GM21737 (cell line): ENCODE measurements at regions not wholly inside any gene's neighbourhood (a gene's known extent, or its start where the extent isn't known, plus 50 kb on each side); places are given as distances from the start of the nearest gene placed in this dataset.
A peak's percentile ranks its signal among the peaks of the same experiment; 100 is the strongest.

Experiments
- ATAC-seq: cut with Tn5 transposase; IDR thresholded peaks from one replicate; pipeline ENCODE4 v1.9.1; 2021; ENCODE audit warnings: mild to moderate bottlenecking, moderate library complexity; ENCODE audit not compliant: unreplicated experiment

DNA sequence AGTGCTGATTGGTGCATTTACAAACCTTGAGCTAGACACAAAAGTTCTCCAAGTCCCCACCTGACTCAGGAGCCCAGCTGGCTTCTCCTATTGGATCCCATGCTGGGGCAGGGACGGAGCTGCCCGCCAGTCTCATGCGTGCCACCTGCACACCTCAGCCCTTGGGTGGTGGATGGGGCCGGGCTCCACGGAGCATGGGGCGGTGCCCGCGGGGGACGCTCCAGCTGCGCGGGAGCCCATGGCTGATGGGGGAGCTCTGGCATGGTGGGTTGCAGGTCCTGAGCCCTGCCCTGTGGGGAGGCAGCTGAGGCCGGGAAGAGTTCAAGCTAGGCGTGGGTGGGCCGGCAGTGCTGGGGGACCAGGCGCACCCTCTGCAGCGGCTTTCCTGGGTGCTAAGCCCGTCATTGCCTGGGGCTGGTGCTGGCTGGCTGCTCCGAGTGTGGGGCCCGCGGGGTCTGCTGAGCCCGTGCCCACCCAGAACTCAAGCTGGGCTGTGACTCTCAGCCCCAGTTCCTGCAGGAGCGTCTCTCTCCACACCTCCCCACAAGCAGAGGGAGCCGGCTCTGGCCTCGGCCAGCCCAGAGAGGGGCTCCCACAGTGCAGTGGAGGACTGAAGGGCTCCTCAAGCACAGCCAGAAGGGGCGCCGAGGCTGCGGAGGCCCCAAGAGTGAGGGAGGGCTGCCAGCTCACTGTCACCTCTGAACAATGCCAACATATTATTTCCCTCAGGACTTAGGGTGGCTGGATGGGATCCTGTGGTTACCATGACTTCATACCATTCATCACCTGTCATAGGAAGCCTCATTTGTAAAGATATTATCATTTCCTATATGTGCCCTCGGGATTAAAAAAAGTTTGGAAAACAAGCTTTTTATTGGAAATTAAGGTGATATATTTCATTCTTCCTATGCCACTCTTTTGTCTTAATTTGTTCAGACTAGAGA is 688.7 kb downstream of the ETS1 start:
- no peak for ATAC-seq

DNA sequence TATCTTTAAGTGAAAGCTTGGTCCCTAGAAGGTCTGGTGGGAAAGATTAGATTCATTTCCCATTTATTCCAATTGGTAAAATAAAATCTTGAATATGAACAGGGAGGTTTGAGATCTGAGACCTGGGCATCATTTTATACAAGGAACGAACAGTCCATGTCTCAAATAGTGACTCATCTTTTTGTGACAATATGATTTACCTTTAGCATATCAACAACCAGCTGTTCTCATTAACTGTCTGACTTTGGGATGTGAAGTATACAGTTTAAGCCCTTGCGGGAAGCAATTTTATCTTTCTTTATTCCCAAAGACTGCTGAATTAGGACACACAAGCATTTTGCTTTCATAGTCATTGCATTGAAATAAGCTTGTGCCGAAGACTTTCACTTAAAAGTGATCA is 691.6 kb downstream of the ETS1 start:
- ATAC-seq, result no peak

DNA sequence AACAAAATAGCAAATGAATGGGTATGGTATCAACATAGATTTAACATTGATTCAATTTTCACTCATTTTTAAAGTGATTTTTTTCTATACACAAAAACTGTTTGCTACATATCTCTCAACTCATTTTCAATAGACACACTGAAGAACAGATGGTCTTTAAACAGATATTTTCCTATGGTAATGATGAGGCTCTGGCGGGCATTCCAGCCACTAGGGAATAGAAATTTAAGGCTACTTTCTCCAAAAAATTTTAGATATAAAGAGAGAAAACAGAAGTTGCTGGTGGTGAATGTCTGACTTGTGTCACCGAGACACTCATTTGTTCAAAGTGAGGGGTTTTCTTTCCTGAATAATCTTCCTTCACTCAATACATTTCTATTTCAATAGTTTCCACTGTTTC is 693.0 kb downstream of the ETS1 start:
- ATAC-seq, result no peak

DNA sequence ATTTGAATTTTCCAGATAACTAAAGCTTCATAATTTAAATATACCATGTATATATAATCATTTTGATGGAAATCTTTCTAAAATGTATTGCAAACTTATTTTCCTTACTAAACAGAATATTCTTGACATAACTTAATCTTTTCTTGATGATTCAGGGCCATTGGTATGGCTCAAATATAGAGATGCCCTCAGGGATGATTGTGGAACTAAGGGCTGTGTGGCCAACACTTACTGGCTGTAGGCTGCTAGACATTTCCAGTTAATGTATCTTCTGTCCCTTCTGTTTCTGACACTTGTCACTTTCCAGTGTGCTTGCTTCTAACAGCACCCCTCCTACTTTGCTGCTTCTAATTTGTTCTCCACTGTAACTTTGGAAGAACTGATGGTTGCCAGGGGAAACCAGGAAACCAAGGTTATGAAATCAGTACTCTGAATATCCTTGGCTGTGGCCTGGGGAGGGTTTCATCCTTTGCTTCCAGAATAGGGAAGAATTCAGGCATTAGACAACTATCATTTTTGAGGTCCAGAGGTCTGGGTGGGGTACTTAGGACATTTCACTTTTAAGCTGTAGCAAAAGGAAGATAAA is 697.2 kb downstream of the ETS1 start:
- no peak for ATAC-seq

DNA sequence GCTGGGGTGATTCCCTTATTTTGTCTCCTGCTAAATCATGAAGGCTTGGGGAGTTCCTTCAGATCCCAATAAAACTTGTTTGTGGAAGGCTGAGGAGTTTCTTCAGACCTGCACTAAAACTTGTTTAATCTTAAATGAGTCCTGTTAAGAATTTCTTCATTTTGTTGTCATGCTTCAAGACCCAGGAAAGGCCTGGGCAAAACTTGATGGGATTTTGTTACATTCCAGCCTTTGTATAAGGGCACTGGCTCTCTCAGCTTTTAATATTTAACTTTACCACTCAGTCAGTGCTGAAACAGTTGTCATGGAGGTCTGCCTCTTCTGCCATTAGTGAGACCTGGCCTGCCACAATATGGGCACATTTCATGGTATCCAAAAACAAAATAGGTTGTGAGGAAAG is 699.0 kb downstream of the ETS1 start:
- ATAC-seq, result no peak

DNA sequence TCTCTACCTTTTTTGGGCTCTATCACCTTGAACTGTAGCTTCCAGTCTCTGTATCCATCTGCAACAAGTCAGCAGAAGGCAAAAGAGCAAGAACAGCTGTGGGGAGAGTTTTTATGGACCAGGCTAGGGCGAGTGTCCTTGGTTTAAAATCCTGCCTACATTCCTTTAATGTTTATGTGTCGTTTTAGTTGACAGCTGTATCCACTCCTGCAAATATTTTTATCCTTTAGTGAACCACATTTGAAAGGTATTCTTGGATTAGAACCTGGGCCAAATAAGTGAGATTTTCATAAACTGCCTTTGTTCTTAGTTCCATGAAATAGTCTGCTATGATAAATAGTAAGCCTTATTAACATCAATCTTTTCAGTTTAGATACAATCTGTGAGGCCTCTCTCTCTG is 712.2 kb downstream of the ETS1 start:
- ATAC-seq, result no peak

DNA sequence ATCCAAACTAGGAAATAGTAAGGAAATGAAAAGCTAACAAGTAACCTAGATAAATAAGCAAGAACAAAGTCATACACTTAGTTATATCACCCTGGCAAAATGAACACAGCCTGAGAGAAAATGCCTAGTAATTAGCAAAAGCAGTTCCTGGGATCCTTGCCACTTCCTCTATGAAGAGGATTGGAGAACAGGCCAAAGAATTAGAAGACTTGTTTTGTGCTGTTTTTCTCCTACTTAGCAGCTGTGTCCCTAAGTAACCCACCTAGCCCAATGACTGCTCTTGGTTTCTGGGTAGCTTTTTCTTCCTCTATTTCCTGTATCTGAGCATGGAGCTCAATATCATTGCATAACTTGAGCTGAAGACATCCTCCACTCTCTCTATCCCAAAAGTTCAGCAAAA is 713.9 kb downstream of the ETS1 start:
- ATAC-seq, result no peak

DNA sequence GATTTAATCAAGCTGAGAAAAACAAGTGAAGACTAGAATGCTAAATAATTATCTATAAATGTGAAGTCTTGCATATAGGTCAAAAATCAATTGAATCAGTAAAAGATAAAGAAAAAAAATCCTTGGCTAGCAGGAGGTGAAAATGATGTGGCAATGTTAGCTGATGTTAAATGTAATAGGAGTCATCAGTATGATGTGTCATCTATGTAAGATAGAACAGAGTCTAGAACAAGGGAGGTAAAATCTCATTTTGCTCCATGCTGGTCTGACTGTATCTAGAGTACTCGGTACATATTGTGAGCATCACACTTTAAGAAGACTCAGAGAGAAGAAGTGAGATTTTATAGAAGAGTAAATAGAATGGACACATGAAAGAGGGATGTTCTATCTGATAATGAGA is 721.2 kb downstream of the ETS1 start:
- ATAC-seq, result no peak

DNA sequence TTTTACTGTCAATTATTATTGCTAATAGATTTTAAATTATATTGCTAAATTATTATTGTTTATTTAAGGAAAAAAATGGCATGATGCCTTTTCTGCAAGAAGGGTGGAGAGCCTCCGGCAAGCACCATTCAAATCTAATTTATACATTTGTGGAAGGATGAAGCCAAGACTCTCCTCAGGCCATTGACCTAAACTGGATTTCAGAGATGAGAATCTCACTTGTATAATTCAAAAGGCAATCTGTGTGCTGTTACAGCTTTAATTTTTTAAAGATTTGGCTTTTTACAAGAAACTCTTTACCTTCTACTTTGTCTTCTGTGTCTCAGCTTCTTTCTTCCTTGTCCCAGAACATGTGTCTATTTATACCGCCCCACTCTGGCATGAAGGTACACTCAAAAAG is 722.5 kb downstream of the ETS1 start:
- no peak for ATAC-seq

DNA sequence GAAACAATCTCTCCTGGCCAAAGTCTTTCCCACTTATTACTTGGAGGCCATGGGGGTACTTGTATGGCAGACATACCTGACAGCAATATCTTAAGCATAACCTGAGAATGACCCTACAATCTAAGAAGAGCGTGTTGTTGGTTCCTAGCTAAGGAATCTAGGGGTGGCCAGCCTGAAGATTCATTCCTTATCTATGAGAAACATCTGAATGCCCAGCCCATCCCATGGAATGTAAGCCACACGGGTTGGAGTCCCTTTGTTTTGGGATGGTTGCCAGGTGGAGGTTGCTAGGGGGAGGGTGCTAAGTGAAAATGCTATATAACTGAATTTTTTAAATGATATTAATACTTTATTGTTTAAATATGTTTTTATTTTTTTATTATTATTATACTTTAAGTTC is 725.0 kb downstream of the ETS1 start:
- ATAC-seq, result no peak

DNA sequence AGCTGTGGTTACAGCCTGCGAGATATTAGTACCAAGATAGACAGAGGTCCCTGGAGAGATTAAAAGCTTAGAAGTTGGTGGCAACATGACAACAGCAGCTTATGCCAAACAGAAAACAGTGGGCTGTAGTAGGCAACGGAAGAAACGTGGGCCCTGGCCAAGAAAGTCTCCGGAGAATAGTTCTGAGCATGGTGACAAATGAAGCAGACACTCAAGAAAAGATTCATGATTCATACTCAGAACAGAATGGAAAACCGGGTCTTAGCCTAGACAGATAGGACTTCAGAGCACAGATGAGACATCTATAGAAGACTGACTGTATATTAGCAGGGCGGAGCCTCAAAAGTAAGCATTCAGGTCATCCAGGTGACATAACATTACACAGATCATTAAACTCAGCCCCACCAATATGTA is 727.4 kb downstream of the ETS1 start:
- ATAC-seq, result no peak

DNA sequence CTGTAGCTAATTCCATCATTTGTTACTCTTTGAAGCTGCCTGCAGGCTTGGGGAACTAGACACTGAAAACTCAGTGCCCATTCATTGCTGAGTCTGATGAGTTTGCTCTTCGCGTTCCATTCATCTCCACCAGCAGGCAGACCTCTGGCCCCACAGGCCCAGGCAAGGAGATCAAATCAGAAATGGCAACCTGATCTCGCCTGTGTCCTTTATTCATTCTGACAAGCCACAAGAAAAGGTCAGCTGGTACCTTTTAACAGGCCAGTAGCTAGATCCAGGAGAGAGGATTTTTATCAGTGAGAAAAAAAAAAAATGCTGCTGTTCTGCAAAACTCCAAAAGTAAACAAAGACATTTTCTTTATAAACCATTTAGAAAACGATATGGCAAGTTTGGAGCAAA is 742.5 kb downstream of the ETS1 start:
- ATAC-seq, result no peak

DNA sequence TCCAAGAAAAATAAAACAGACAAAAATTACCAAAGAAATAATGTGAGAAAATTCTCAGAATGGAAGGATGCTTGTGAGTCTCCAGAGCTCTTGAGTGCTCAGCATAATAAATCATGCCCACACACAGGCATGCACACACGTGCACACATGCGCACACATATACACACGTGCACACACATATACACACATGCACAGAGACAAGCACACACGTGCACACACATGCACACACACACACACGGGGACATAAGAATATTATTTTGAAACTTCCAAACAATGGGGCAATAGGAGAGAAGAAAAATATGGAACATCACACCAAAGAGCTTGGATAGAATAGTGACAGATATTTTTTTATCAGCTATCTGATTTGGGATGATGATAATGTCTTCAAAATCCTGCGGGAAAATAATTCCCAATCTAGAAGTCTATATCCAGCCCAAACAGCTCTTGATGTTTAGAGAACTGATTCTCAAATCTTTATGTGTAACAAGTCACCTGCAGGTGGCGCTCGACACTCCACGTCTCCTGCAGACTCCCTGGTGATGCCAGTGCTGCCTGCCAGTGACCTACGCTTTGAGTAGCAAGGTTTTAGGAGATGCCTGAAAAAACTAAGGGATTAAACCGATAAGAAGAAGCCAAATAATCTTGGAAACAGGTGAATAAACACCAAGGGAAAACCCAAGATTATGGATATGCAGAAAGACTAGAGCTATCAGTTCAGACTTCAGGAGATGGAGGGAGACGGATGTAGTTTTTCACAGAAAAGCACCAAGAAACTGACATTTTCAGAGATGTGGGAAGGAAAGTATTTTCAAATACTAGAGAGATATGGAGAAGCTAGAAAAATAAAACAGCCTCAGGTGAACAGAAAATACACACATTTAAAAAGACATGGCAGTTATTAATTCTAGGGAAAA is 743.6 kb downstream of the ETS1 start:
- peak; percentile 77 for ATAC-seq

DNA sequence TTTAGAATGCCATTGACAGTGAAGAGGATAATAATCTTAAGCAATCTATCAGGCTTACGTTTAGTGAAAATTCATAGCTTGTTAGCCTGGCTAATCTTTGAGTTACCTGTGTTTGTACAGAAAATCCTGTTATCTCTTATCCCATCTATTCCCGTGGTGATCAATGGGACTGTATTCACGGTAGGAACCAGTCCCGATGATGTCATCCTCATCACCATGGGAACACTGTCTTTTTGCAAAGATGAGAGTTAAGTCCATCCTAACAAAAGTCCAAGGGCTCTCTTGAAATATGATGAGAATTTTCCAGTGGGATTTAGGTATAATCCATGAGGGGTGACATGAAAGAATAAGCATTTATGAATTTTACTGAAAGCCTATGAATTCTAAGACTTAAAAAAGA is 762.2 kb downstream of the ETS1 start:
- no peak for ATAC-seq

DNA sequence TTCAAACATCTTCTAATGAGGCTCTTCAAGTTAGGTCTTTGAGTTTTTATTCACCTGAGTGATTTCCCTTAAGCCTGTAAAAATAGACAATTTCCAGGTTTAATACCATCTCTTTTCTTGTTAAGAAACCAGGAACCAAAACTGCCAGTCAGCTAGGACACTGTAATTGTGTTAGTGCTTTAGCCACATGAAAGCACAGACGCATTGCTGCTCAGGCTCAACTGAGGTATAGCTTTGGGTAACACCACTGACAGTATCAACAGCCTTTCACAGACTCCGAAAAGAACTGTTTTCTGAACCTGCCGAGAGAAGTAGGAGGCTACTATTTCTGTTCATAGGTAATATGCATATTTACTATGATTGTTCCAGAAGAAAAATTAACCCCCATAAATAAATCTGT is 768.7 kb downstream of the ETS1 start:
- no peak for ATAC-seq

DNA sequence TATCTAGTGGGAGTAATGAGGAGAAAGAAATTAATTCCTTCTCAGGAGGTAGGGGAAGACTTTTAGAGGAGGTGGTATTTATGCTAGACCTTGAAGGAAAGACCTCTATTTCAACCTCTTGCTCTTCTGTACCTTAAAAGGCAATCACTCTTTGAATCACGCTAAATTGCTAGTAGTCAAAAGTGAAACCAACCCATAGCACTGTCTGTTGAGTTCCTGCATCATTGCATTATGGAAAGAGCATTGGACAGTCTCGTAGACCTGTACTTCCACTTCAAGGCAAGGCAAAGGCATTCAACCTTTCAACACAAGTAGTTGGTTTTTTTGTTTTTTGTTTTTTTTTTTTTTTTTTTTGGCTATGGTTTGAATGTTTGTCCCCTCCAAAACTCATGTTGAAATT is 770.4 kb downstream of the ETS1 start:
- ATAC-seq, result no peak

DNA sequence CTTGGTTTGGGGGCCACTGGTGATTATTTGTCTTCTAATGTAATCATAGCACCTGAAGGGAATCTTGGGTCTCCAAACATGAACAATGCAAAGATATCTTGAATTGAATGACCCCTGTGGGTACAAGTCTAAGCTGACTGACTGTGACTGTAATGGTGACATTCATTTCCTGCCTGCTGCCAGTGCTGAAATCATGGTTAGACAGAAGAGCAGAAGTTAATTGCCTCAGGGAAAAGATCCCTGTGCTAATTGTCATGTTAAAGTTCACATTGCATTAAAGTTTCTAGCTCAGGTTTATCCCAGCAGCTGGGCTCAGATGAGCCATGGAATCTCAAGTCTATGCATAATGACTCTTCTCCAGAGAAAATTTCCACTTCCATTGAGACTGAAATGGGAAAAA is 772.0 kb downstream of the ETS1 start:
- ATAC-seq, result no peak

DNA sequence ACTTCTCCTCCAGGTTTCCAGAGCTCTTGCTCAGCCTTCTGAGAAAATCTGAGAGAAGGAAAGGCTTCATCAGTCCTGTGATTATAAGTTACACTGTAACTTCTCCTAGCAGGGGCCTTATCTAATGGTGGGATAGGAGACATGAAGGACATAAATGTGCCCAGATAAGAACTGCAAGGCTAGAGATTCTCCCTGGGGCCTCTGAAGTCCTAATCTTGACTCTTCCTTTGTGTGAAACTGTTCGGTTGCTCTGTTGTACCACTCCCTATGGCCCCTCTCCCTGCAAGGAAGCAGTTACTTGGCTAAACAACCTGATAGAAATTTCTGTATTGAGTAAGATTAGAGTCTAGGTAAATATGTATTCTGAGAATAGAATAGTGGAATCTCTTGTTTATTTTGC is 780.9 kb downstream of the ETS1 start:
- no peak for ATAC-seq

DNA sequence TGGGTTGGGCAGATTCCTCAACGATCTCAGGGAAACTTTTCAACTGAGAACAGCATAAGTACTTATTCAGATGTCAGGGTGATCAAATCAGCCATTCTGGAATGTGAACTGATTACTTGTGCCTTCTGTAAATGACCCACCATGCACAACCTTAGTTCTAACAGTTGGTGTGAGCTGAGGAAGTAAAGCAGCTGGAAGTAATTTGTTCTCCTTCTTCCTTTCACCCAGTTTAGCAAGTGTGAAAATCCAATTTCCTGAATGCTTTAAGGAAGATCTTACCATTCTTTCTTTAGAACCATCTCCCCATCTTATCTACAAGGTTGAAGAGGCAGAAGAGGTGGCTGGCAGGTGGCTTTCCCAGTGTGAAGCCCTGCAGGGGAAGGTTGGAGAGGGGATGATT is 781.6 kb downstream of the ETS1 start:
- no peak for ATAC-seq

DNA sequence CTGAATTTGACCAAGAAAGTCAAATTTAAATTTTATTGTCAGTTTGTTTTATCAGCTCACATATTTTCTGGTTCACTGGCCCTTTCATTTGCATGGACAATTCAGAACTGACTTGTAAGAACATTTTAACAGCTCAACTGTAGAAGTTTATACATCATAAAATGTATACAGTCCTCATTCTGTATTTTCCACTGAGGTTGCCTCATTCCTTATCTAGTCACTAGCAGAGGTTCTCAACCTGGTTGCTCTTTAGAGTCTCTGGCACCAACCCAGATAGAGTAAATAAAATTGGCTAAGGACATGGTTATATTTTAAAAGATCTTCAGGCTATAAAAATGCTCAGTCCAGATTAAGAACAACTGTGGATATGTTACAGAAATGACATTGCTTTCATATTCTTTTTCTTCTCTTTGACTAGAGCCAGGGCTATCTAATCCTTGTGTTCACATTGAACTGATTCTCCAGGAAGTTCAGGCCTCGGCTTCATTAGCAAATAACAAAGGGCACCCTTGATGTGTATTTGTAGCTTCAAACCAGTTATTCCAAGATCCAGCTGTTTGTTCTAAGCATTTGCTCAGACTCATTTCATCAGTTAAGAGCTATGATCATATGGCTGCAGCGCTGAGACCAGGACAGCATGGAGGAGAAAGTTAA is 782.5 kb downstream of the ETS1 start:
- ATAC-seq, result no peak

DNA sequence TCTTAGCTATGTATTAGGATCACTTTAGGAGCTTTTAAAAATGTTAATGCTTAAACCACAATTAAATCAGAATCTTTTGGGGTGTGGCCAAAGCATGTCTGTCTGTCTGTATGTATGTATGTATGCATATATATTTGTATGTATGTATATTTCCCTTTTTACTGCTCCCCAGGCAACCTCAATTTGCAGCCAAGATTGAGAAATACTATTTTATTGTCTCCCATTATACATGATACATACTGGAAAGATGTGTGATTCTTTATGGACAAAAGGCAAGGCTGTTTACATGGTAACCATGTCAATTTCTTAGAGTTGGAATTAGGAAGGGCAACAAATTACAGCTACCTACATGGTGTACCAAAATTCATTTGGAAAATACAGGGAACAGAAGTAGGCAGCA is 783.6 kb downstream of the ETS1 start:
- no peak for ATAC-seq
